ENCODE measurements at regions not wholly inside any gene's neighbourhood (a gene's known extent, or its start where the extent isn't known, plus 50 kb on each side); places are given as distances from the start of the nearest gene placed in this dataset.
"Not testable (repeated sequence)": the region's sequence is repeated elsewhere in the genome, so short reads cannot be mapped to it uniquely, and the experiment has no call there.

DNA sequence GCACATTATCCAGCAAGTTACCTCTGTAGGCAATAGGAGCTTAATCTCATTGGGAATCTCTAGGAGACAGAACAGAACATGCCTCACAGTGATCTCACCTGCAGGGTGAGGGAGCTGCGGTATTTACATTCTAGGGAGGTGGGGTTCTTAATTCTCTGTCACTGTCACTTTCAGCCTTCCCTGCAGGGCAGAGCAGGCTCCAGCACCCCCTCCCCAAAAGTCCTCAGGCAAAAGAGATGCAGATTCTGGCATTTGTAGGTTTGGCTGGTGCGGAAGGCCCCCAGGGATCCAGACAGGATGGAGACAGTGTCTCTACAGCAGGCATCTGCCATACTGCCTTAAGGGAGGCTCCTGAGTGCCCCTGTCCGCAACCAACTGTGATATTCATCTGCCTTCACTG, 166.4 kb upstream of the ATP6AP2 start:
- DNase-seq (ENCODE audit: low read depth) = no peak

DNA sequence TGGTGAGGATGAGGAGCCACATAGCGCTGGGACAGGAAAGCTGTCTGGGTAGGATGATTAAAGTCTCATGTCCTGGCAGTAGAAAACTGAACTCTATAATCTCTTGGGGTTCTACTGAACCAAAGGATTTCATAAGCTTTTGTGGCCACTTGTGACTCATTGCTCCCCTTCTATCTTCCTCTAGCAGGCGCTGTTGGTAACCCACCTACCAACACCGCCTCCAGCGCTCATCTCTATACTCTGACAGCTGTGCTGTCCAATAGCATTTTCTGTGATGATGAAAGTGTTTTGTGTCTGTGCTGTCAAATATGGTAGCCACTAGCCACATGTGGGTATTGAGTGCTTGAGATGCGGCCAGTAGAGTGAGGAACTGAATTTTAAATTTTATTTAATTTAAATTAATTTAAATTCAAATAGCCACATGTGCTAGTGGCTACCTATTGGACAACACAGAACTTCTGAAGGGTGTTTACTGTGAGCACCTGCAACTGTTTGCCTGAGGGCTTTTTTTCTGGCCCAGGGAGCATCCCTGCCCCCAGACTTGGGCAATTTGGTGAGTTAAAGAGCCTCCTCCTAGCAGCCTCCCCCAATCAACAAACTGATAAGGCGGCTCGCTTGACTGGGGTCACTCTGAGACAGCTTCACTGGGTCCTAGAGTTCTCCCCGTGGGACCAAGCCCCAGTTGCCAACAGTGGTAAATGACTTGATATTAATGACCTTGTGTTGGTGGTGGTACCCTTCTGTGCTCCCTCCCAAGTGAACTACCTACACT, 169.2 kb upstream of the ATP6AP2 start:
- DNase-seq (ENCODE audit: low read depth) = peak; percentile 12

DNA sequence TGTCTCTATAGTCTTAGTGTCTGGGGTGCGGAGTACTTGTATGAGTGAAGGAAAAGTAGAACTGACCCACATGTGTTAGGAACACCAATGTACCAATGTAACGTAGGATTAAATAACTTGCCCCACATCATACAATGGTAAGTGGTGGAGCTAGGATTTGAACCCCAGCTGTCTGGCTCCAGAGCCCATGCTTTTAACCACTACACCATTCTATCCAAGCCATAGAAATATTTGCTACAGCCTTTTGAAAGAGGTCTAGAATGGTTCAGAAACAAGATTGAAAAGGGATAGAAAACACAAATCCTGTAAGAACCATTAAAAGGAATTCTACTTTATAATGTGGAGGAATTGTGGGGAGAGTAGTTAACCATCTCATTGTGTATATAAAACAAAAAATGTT, 169.9 kb upstream of the ATP6AP2 start:
- no peak for DNase-seq (ENCODE audit: low read depth)

DNA sequence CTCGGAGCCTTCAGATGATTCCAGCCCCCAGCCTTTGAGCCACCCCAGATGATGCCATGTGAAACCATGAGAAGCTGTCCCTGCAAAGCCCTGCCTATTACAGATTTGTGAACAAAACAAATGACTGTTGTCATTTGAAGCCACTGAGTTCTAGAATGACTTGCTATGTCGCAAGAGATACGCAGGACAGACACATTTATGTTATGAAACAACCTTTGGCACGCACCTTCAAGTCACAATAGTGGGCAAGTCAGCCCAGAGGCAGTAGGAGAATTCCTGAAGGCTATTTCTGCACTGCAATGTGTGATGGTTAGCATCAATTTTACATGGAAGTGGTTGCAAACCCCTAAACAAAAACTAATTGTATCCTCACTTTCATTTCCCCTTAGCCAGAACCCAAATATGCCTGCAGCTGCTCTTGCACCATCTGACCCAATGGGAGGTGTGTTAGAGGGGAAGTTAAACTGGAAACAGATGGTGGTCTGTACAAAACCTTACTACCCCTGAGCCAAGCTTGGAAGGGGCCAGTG, 174.4 kb upstream of the ATP6AP2 start:
- no peak for DNase-seq (ENCODE audit: low read depth)

DNA sequence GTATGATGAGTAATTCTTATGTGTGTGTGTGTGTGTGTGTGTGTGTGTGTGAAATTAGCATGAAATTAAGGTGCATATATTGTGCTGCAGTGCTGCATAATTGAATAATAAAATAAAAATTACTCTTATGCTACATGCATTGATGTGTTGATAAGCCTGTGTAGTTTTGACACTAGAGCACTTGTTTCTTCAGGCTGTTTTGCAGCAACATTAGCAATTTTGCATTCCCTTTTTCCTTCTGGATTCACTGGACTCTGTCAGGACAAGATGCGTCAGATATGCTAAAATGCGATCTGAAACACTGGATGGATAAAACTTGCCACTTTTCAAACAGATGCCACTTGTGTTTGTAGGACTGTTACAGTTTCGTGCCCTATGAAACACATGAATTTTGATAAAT, 175.4 kb upstream of the ATP6AP2 start:
- DNase-seq (ENCODE audit: low read depth) = no peak

DNA sequence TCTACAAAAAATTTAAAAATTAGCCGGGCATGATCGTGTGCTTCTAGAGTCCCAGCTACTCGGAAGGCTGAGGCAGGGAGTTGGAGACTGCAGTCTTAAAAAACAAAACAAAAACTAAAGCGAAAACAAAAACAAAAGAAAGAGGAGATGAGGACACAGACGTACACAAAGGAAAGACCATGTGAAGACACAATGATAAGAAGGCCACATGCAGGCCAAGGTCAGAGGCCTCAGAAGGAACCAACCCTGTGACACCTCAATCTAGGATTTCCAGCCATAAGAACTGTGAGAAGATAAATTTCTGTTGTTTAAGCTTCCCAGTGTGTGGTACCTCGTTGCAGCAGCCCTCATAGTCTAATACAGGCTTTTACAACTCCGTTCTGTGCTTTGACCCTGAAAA, 177.0 kb upstream of the ATP6AP2 start:
- no peak for DNase-seq (ENCODE audit: low read depth)

DNA sequence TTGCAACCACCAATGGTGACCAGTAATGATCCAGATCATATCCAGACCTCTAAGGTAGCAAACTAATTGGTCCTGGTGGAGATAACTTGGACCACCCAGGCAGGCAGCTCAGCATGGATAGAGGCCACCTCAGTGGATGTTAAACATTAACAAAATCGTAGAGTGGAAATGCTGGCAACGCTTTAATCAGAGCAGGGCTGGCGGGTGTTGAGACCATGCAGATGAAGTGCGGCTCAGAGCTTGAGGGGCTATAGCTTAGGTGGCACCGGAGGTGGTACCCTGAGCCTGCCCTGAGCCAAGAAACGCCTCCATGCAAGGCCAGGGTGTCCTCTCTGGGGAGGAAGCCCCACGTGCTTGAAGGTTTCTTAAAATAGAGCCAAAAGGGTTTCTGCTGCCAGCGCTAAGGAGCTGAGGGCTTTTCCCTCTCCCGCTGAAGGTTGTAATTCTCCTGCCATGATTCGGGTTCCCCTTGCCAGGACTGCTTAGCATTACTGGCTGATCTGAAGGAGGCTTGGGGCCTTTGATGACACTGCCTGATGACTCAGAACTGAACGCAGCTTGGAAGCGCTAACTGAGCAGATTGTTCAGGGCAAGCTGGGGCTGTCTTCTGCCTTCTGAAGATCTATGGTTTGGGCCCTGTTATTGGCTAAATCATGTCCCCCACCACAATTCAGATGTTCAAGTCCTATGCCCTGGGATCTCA, 177.8 kb upstream of the ATP6AP2 start:
- DNase-seq (ENCODE audit: low read depth) = peak; percentile 43

DNA sequence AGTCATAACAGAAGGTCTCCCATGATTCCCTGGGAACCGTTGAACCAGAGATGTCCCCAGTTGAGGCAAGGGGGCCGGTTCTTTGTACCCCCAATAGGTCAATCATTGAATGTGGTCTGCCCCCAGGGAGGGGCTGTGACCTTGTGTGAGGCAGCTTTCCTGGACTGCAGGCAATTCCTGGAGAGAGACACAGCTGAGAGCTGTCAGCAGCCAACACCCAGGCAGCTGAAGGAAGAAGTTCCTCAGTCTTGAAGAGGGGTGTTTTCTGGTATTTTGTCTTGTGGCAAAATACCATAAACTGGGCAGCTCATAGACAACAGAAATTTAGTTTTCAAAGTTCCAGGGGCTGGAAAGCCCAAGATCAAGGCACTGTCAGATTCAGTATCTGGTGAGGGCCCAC, 185.7 kb upstream of the ATP6AP2 start:
- DNase-seq (ENCODE audit: low read depth) = no peak

DNA sequence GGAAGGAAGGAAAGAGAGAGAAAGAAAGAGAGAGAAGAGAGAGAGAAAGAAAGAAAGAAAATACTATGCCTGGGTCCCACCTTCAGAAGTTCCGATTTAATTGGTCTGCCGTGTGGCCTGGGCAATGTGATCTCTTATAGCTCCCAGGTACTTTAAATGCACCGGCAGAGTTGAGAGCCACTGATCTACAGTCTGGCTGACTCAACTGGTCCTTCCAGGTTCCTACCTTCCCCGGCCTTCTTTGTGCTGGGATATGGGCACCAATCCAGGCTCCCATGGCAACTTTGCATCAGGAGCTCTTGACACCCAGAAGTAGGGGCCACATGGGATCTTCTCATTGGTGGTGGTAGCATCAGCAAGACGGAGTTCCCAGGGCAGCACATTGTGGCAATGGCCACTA, 186.5 kb upstream of the ATP6AP2 start:
- DNase-seq (ENCODE audit: low read depth) = no peak

DNA sequence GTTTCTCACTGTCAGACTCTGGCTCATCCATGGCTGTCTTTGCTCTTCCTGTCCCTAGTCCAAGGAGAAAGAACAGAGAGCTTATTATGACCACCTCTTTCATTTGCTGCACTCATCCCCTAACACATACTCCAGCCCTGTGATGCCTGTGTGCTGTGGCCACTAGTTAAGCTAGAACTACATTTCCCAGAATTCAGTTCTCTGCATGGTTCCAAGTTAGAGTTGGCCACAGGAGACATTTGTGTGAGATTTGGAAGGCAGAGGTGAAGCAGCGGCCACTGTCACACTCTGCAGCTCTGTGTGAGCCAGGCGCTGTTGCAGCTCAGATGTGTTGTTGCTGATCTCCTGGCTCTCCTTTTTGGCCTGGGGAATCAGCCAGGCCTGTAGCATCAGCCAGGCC, 188.2 kb upstream of the ATP6AP2 start:
- DNase-seq (ENCODE audit: low read depth) = no peak

DNA sequence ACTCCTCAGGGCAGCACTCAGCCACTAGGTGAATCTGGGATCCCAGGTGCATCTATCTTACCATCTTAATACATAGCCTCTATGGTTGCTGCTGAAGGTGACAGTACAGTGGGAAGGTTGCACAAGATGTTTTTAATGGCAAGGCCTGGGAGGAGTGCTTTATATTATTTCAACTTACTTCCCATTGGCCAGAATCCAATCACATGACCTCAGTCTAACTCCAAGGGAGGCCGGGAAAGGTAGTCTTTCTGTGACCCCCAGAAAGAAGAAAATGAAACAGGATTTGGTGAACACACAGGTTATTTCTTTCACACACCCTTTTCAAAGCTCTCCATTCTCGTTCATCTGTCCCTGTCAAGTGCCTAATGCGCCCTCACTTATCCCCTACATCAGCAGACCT, 189.1 kb upstream of the ATP6AP2 start:
- peak; percentile 12 for DNase-seq (ENCODE audit: low read depth)

DNA sequence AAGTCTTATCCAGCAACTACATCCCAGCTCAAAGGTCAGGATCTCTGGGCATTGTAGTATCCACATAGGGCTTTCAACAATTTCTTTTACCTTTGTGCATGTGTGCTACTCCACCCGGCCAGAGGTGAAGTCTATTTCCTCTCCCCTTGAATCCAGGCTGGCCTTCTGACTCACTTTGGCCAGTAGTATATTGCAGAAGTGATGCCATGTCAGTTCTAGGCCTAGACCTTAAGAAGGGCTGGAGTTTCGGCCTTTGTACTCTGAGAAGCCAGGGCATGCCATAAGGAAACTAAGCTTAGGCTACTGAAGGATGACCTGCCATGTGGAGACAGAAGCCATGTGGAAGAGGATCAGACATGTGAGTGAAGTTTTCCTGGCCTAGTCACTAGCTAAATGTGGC, 191.2 kb upstream of the ATP6AP2 start:
- no peak for DNase-seq (ENCODE audit: low read depth)

DNA sequence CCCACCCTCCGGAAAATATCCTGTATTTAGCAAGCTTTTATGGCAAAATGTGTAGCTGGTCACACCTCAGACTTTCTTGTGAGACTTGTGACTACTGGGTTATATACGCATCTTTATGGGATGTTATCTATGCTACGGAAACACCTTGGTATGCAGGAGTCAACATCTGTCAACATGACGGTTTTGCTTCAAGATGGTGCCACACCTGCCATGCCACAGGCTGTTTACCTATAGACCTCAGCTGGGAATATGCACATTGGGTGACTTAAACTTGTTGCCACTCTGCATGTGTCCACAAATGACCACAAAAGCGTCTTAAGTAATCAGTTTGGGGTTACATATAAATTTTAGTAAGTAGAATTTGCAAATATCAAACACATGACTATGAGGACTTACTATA, 192.3 kb upstream of the ATP6AP2 start:
- no peak for DNase-seq (ENCODE audit: low read depth)

DNA sequence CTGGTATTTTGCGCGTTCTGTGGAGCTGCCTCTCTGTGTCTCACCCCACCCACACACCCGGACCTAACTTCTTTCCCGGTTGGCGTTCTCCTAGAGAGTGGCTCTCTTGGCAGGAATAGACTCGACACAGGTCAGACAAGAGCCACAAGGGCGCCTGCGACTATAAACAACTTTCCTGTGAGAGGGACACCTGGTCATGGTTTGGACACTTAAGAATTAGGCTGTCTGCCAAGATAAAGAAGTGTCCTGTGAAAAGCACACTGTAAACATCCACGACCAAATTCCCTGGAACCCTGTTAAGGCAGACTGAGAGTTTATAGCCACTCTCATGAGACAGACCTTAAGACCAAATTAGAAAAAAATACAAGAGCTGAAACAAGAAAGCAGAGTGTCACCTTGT, 192.9 kb upstream of the ATP6AP2 start:
- DNase-seq (ENCODE audit: low read depth) = not testable (repeated sequence)

DNA sequence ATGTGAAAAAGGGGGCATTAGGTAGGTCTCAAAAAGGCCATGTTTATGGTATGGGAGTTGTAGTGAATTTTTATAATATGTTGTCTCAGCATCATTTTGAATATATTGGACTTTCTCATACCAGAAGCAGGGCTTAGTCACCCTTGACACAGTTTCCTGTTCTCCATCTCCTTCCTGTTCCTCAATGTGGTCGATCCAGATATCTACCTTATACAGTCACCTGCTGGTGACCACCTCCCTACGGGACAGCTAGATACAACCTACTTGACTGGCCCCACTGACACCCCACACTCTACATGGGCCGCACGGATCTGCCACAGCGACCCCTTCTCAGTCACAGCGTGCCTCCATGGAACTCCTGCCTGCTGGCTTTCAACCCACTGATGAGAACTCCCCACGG, 193.5 kb upstream of the ATP6AP2 start:
- not testable (repeated sequence) for DNase-seq (ENCODE audit: low read depth)

DNA sequence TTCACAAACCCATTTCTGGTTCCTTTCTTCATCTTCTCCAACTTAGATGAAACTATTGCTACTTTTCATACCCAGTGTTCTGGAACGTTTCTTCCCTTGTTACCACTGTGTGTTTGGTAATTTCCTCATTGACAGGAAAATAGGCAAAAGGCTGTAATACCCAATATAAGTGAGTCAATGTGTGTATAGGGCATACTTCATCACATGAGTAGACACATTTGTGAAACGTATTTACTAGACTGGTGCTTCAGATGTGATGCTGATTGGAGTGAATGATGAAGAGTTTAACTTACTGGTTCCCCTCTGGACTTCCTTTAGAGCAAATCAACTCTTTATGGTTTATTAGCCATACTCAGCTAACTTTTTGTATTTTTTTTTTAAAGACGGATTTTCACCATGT, 195.1 kb upstream of the ATP6AP2 start:
- no peak for DNase-seq (ENCODE audit: low read depth)

DNA sequence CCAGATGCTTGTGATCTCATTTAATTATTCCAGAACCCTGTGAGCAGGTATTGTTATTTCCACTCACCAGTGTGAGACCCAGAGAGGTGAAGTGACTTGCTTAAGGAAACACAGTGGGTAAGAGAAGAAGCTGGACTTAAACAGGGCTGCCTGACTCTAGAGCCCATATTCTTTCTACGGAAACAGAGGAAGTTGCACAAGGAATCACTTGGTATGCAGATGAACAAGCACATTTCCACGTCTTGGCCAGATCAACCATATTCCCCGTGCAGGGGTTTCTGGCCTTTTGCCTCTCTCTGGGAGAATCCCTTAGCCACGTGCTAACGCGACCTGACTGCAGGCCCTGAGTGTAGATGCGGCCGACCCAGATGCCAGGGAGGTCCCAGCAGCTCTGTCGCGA, 195.5 kb upstream of the ATP6AP2 start:
- DNase-seq (ENCODE audit: low read depth) = no peak

DNA sequence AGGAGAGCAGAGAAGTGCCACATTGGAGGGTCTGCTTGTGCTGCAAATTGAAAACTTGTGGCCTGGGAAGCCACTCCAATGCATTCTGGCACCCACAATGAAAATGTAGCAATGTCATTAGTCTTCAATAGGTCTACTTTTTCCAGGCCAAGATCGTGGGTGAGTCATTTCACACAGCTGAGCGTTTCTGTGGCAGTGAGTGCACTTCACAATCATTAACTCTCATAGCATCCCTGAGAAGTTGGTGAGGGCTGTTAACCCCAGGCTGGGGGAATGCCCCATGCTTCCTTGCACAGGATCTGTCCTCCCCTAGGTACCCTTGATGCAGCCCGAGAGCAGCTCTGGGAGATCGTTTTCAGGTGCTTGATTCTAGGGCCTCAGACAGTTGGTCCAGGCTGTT, 196.8 kb upstream of the ATP6AP2 start:
- no peak for DNase-seq (ENCODE audit: low read depth)

DNA sequence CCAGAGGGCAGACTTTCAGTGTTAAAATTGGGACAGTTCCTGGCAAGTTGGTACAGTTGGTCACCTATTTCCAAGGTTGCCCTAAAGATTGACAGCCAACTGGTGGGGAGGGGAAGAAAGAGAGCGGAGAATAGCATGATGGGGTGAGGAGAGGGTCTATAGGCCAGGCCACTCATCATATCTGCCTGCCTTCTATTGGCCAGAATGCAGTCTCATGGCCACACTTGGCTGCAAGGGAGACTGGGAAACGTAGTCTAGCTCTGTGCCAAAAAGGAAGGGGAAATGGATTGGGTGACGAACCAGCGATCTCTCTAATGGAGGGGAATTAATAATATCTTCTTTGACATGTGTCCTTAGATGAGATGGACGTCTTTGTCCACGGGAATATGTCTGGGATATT, 197.4 kb upstream of the ATP6AP2 start:
- DNase-seq (ENCODE audit: low read depth) = no peak

DNA sequence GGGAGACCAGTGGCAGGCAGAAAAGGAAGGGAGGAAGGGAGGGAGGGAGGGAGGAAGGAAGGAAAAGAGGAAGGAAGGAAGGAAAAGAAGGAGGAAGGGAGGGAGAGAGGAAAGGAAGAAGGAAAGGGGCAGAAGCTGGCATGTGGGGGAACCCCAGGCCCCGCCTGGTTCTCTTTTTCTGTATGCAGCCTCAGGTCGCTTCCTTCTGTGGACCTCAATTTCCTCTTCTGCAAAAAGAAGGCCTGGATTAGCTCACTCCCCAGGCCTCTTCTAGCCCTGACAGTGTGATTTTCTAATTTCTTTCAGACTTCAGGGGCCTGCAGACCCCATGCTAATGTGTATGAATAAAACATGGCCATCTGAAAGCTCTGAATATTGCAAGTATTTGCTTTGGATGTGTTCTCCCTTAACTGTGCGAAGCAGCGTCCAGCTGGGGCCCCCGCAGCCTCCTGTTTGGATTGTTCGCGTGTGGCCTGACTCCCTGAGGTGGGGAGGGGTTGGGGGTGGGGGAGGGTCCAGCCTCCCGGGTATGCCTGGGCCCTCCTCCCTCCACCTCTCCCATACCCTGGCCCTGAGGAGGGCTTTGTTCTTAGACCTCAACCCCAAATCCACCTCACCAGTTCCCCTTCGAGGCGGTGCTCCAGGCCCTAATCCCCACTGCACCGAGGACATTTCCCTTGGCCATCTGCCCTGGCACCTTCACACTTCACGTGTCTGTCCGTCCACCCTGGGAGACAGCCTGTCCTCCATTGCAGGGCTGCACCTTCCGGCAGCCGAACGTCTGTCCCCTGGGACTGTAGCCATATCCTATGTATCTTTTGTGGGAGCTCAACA, 199.9 kb upstream of the ATP6AP2 start:
- no peak for DNase-seq (ENCODE audit: low read depth)

DNA sequence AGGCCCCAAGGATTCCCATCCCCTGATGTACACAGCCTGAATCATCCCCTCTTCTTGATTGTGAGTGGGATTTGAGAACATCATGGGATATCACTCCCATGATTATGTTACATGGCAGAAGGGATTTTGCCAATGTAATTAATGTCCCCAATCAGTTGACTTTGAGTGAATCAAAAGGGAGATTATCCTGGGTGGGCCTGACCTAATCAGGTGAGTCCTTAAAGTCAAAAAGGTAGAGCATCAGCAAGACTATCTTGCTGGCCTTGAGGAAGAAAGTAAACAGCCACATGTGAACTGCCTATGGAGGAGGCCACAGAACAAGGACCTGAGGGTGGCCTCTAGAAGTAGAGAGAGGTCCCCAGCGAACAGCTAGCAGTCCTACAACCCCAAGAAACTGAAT, 203.1 kb upstream of the ATP6AP2 start:
- DNase-seq (ENCODE audit: low read depth) = no peak

DNA sequence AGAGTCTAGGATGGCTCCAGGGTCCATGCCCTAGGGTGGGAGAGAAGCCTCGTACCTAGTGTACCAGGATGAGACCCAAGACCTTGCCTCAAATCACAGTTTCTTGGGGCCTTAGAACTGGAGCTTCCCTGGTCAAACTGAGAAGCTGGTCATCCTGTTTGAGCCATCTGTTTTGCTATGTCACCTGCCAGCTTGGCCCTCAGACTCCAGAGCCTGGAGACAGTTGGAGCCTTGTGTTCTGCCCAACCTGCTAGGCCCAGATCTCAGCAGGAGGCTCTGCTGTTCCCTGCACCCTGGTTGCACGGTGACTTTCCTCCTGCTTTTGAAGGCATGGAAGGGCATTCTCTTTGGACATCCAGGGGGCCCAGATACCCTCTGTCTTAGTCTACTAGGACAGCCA, 206.3 kb upstream of the ATP6AP2 start:
- DNase-seq (ENCODE audit: low read depth) = no peak

DNA sequence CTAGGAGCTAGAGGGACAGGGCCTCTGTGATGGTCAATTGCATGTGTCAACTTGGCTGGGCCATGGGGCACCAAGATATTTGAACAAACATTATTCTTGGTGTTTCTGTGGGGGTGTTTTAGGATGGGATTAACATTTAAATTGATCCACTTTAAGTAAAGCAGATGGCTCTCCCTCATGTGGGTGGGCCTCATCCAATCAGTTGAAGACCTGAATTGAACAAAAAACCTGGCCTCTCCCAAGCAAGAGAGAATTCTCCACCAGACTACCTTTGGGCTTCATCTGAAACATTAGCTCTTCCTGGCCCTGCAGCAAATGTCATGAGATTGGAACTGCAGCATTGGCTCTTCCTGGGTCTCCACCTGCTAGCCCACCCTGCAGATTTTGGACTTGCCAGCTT, 207.1 kb upstream of the ATP6AP2 start:
- DNase-seq (ENCODE audit: low read depth) = no peak

Measured in iris pigment epithelial cell (primary cell).